Esophagus muscularis mucosa (tissue), 4 donors: ENCODE measurements at regions not wholly inside any gene's neighbourhood (a gene's known extent, or its start where the extent isn't known, plus 50 kb on each side); places are given as distances from the start of the nearest gene placed in this dataset.

Experiments used
- EP300 ChIP-seq: sonication (generic); formaldehyde crosslinking; IDR thresholded peaks from one replicate; pipeline ENCODE4 v1.6.1; 2017; ENCODE audit warnings: antibody characterized with exemption
- POLR2A ChIP-seq: fragments of 450-650 bp; IDR thresholded peaks from one replicate; pipeline ENCODE4 v1.6.1; 2017; ENCODE audit warnings: antibody characterized with exemption, moderate library complexity, mild to moderate bottlenecking, low read depth
- POLR2AphosphoS5 ChIP-seq, 2 donors: sonication (generic); formaldehyde crosslinking; IDR thresholded peaks; one replicate each; pipeline ENCODE4 v1.6.1; 2017; ENCODE audit warnings: antibody characterized with exemption in 2 of 2
- TF ChIP-seq, protein P1 (sequence below), 3 experiments: fragments of 200-600 bp in 2 of 3; fragments of 450-650 bp in 1 of 3; sonication (generic) in 2 of 3; IDR thresholded peaks; one replicate each; pipeline ENCODE4 v1.5.1; 2017 to 2019; ENCODE audit warnings: antibody characterized with exemption in 3 of 3, mild to moderate bottlenecking in 2 of 3, moderate library complexity in 1 of 3

DNA sequence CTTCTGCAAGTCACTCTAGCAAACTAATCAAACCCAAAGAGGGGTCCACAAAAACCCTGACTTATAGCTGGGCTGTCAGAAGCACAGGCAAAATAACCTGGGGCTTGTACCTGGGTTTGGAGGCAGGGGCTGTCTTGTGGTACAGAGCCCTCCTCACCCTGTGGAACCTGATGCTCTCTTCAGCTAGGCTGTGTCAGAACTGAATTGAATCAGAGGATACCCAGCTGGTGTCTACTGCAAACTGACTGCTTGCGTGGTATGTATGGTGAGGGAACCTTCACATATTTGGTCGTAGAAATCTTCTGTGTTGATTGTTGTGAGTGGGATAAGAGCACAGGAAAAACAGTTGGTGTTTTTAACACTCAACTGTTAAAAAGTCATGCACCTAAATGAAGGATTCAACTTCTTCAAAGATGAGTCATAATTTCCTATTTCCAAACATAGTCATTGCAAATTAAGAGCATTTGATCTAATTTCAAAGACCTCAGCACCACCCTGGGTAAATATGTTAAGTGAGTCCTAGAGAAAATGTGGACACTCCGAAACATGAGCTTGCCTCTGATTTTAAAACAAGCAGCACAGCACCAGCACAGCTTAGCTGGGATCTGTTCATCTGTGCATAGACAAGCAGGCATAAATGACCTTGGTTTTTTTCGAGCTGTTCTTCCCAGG lies 840.2 kb downstream of the UQCRFS1 start:
- TF ChIP-seq, protein P1, sequence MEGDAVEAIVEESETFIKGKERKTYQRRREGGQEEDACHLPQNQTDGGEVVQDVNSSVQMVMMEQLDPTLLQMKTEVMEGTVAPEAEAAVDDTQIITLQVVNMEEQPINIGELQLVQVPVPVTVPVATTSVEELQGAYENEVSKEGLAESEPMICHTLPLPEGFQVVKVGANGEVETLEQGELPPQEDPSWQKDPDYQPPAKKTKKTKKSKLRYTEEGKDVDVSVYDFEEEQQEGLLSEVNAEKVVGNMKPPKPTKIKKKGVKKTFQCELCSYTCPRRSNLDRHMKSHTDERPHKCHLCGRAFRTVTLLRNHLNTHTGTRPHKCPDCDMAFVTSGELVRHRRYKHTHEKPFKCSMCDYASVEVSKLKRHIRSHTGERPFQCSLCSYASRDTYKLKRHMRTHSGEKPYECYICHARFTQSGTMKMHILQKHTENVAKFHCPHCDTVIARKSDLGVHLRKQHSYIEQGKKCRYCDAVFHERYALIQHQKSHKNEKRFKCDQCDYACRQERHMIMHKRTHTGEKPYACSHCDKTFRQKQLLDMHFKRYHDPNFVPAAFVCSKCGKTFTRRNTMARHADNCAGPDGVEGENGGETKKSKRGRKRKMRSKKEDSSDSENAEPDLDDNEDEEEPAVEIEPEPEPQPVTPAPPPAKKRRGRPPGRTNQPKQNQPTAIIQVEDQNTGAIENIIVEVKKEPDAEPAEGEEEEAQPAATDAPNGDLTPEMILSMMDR (IDR thresholded peaks at IDR 0.05) = no peak
- TF ChIP-seq POLR2AphosphoS5 (IDR thresholded peaks at IDR 0.05) (no peak), POLR2A (no peak), EP300 (no peak)
